ENCODE measurements at regions not wholly inside any gene's neighbourhood (a gene's known extent, or its start where the extent isn't known, plus 50 kb on each side); places are given as distances from the start of the nearest gene placed in this dataset.

GRCh38 chr6:51462896-51463295 is 624.5 kb downstream of the PKHD1 start:
- H3K27ac Mint-ChIP-seq (ENCODE audit: low read depth, unreplicated experiment), result no peak overlapping the region
- no peak for TF ChIP-seq CTCF (IDR thresholded peaks at IDR 0.05; ENCODE audit: unreplicated experiment)
- H3K9me3 Mint-ChIP-seq (ENCODE audit: unreplicated experiment), result no peaks in the 10 kb centered on the region
- POLR2A ChIA-PET, result interaction anchor here (2.6 kb wide), 1 partner anchor 10 kb away, joined by 12 read pairs; no protein-coding TSS in a partner anchor
- CTCF ChIA-PET, result interaction anchor here (0.6 to 1.0 kb wide), 2 partner anchors 23 to 80 kb away, joined by 3 read pairs; no protein-coding TSS in a partner anchor
- intact Hi-C loops (cut with micrococcal nuclease), result no loop called here
- no peaks in the 10 kb centered on the region for H3K4me1 Mint-ChIP-seq (ENCODE audit: insufficient read depth, unreplicated experiment)
- DNase-seq (ENCODE audit: unreplicated experiment), result no peak
- no peak overlapping the region for H3K4me3 Mint-ChIP-seq (ENCODE audit: unreplicated experiment)
- no TSS peak for BruUV-seq (replicated peaks)
- no peaks in the 10 kb centered on the region for H3K36me3 Mint-ChIP-seq (ENCODE audit: insufficient read depth, unreplicated experiment)
- H3K27me3 Mint-ChIP-seq (ENCODE audit: insufficient read depth, unreplicated experiment), result no peaks in the 10 kb centered on the region

DNA sequence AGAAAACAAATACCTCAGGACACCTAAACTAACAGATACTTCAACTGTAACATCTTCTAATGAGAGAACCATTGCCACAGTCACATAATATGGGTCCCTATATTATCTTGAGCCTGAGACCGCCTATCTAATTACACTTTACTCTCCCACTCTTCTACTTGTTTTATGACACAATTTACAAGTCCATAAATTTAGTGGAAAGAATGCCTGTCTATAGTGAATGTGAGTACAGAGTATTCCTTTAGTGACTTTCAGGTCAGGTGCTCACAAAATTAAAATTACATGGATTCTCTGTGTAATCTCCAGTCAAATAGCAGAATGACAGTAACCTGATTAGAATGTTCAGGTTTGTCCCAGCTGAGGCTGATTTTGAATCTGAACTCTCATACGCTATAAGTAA is 624.1 kb downstream of the PKHD1 start:
- no peak for TF ChIP-seq CTCF (IDR thresholded peaks at IDR 0.05; ENCODE audit: unreplicated experiment)
- intact Hi-C loops (cut with micrococcal nuclease), result no loop called here
- BruUV-seq (replicated peaks), result no TSS peak
- no peaks in the 10 kb centered on the region for H3K9me3 Mint-ChIP-seq (ENCODE audit: unreplicated experiment)
- H3K4me1 Mint-ChIP-seq (ENCODE audit: insufficient read depth, unreplicated experiment), result no peaks in the 10 kb centered on the region
- no peaks in the 10 kb centered on the region for H3K27me3 Mint-ChIP-seq (ENCODE audit: insufficient read depth, unreplicated experiment)
- ChIA-PET CTCF (interaction anchor here (1.0 kb wide), 1 partner anchor 79 kb away, joined by 3 read pairs; no protein-coding TSS in a partner anchor), POLR2A (interaction anchor here (2.6 kb wide), 1 partner anchor 10 kb away, joined by 12 read pairs; no protein-coding TSS in a partner anchor)
- no peak for DNase-seq (ENCODE audit: unreplicated experiment)
- H3K27ac Mint-ChIP-seq (ENCODE audit: low read depth, unreplicated experiment), result no peak overlapping the region
- H3K4me3 Mint-ChIP-seq (ENCODE audit: unreplicated experiment), result no peak overlapping the region
- H3K36me3 Mint-ChIP-seq (ENCODE audit: insufficient read depth, unreplicated experiment), result no peaks in the 10 kb centered on the region

GRCh38 chr6:51464956-51465355 is 622.5 kb downstream of the PKHD1 start:
- no peaks in the 10 kb centered on the region for H3K27me3 Mint-ChIP-seq (ENCODE audit: insufficient read depth, unreplicated experiment)
- H3K27ac Mint-ChIP-seq (ENCODE audit: low read depth, unreplicated experiment), result no peak overlapping the region
- no peak for DNase-seq (ENCODE audit: unreplicated experiment)
- H3K4me1 Mint-ChIP-seq (ENCODE audit: insufficient read depth, unreplicated experiment), result no peaks in the 10 kb centered on the region
- no peaks in the 10 kb centered on the region for H3K9me3 Mint-ChIP-seq (ENCODE audit: unreplicated experiment)
- TF ChIP-seq CTCF (IDR thresholded peaks at IDR 0.05; ENCODE audit: unreplicated experiment), result no peak
- CTCF ChIA-PET, result no interaction called here
- no TSS peak for BruUV-seq (replicated peaks)
- no peaks in the 10 kb centered on the region for H3K36me3 Mint-ChIP-seq (ENCODE audit: insufficient read depth, unreplicated experiment)
- intact Hi-C loops (cut with micrococcal nuclease), result no loop called here
- POLR2A ChIA-PET, result interaction anchor here (2.6 kb wide), 1 partner anchor 8 kb away, joined by 12 read pairs; no protein-coding TSS in a partner anchor
- no peak overlapping the region for H3K4me3 Mint-ChIP-seq (ENCODE audit: unreplicated experiment)

- TF ChIP-seq CTCF (IDR thresholded peaks at IDR 0.05; ENCODE audit: unreplicated experiment), result no peak
- no peak for DNase-seq (ENCODE audit: unreplicated experiment)
- intact Hi-C loops (cut with micrococcal nuclease), result no loop called here
- ChIA-PET POLR2A (no interaction called here), CTCF (interaction anchor here (0.7 kb wide), 1 partner anchor 132 kb away, joined by 4 read pairs; no protein-coding TSS in a partner anchor)
- Mint-ChIP-seq H3K9me3 (ENCODE audit: unreplicated experiment) (no peaks in the 10 kb centered on the region), H3K4me3 (ENCODE audit: unreplicated experiment) (no peak overlapping the region), H3K4me1 (ENCODE audit: insufficient read depth, unreplicated experiment) (no peaks in the 10 kb centered on the region), H3K36me3 (ENCODE audit: insufficient read depth, unreplicated experiment) (no peaks in the 10 kb centered on the region), H3K27ac (ENCODE audit: low read depth, unreplicated experiment) (no peak overlapping the region), H3K27me3 (ENCODE audit: insufficient read depth, unreplicated experiment) (no peaks in the 10 kb centered on the region)
- BruUV-seq (replicated peaks), result no TSS peak
These were observed 621.0 kb downstream of the PKHD1 start for GRCh38 chr6:51466427-51466826.

All from MCF 10A (cell line).